H1 (cell line): ENCODE measurements at regions not wholly inside any gene's neighbourhood (a gene's known extent, or its start where the extent isn't known, plus 50 kb on each side); places are given as distances from the start of the nearest gene placed in this dataset.

Experiments used
- CHD7 ChIP-seq: fragments of 300-600 bp; sonication (generic); IDR thresholded peaks from 2 replicates; pipeline ENCODE4 v1.7.1; 2012; ENCODE audit warnings: low read length, moderate library complexity, mild to moderate bottlenecking, inconsistent platforms; ENCODE audit not compliant: insufficient replicate concordance

DNA sequence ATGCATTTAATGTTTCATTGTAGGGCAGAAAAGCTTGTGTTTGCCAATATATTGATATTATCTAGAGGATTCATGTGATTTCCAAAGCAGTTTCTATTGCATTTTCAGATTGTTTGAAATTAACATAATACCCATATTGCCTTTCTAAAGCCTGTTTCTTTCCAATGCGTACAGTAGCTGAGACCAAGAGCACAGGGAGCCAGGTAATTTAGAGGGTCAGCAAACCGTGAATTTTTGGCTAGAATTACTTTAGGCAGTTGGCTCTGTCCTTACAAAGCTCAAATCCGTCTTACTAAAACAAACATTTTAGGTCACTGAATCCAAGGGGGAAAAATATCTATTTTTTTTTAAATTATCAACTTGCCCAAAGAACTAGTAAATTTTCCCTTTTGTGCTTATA, 604.9 kb upstream of the ADARB2 start (continued):
- TF ChIP-seq CHD7, result no peak
